ENCODE measurements at regions not wholly inside any gene's neighbourhood (a gene's known extent, or its start where the extent isn't known, plus 50 kb on each side); places are given as distances from the start of the nearest gene placed in this dataset.

DNA sequence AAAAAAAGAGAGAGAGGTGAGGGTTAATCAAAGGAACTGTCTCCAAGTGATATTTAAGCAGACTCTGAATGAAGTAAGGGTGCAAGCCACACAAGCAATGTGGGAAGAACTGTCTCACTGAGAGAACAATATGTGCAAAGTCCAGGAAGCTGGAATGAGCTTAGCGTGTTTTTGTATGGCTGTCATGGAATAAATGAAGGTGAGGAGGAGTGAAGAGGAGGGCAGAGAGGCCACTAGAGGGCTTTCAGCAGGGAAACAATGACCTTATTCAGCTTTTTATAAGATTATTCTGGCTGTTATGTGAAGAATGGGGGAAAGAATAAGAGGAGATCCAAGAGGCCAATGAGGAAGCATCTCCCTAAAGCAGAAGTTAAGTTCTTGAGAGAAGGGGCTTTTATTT, 86.9 kb upstream of the COL8A1 start:
- no peak overlapping the region for H3K27ac ChIP-seq
- H3K9me3 ChIP-seq (replicated peaks) = no peaks in the 10 kb centered on the region
- H3K4me1 ChIP-seq (replicated peaks) = peaks cover 1% of the 10 kb centered on the region
- H3K36me3 ChIP-seq = no peaks in the 10 kb centered on the region
- DNase-seq (ENCODE audit: low read depth in 1 of 2, low spot score in 2 of 2) = no peak
- H3K27me3 ChIP-seq (replicated peaks) = no peaks in the 10 kb centered on the region
- no peak overlapping the region for H3K4me3 ChIP-seq

DNA sequence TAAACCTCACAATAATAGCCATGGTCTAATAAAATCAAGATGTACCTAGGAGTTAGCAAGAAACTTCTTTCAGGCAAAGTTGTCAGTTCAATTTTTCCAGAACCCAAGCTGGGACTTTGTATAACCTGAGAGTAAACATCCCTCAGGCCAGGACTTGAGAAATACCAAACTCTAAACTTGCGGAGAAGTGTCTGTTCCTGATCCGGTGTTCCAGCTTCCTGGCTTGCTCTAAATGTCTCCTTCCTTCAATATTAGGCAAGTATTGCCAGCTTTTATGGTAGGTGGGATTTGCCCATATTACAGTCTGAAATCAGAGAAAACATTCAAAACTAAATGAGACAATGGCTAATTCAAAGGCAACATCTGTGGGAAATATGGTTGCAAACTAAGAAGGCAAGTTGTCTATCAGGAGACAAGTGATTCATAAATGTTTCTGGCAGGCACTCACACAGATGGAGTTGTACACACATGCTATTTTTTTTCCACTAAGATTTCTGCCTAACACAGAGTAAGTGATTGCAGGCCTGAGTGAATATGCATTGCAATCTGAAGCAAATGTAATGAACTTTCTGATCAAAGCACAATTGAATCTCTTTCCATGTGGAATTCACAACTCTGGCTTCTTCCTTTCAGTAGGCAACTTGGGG, 88.3 kb upstream of the COL8A1 start:
- Histone ChIP-seq H3K9me3 (replicated peaks) (no peaks in the 10 kb centered on the region), H3K27me3 (replicated peaks) (no peaks in the 10 kb centered on the region), H3K4me1 (replicated peaks) (peaks cover 14% of the 10 kb centered on the region), H3K4me3 (no peak overlapping the region), H3K36me3 (no peaks in the 10 kb centered on the region), H3K27ac (no peak overlapping the region)
- no peak for DNase-seq (ENCODE audit: low read depth in 1 of 2, low spot score in 2 of 2)

DNA sequence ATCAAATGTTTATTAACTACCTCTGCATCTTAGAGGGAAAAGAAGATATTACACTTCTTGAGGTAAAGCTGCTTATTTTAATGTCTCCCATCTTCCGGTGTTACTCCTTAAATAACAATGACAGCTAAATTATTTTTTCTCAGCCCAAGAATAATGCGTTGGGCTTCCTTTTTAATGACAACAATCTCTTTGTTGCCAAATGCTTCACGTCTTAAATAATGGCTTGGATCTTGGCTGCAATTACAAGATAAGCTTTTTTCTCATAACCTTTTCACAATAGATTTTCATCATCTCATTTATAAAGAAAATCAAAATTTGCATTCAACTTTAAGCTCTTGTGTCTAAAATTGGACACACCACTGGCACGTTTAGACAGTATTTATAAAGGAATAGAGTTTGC, 89.2 kb upstream of the COL8A1 start:
- Histone ChIP-seq H3K4me1 (replicated peaks) (peaks cover 19% of the 10 kb centered on the region), H3K9me3 (replicated peaks) (no peaks in the 10 kb centered on the region), H3K27ac (no peak overlapping the region), H3K27me3 (replicated peaks) (no peaks in the 10 kb centered on the region), H3K36me3 (no peaks in the 10 kb centered on the region), H3K4me3 (no peak overlapping the region)
- no peak for DNase-seq (ENCODE audit: low read depth in 1 of 2, low spot score in 2 of 2)

DNA sequence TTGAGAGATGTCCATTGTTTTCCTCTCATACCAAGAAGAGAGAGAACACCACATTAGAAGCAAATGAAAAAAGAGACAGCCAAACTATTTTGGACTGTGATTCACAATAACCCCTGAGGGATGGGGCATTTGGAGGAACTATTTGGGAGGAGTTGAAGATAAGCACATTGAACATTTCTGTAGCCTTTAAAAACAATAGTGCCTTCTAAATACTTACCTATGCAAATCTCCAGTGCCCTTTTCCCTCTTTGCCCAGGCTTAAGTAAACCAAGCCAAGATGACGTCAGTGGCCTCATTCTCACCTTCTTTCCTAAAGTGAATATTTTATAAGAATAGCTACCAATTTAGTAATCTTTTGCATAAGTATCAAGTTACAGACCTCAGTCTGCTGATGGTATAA, 89.7 kb upstream of the COL8A1 start:
- Histone ChIP-seq H3K27ac (no peak overlapping the region), H3K9me3 (replicated peaks) (no peaks in the 10 kb centered on the region), H3K36me3 (no peaks in the 10 kb centered on the region), H3K4me1 (replicated peaks) (peaks cover 19% of the 10 kb centered on the region), H3K4me3 (no peak overlapping the region), H3K27me3 (replicated peaks) (no peaks in the 10 kb centered on the region)
- DNase-seq (ENCODE audit: low read depth in 1 of 2, low spot score in 2 of 2) = no peak

- Histone ChIP-seq H3K27ac (peak overlapping the region; percentile 34), H3K4me1 (replicated peaks) (peaks cover 19% of the 10 kb centered on the region), H3K4me3 (no peak overlapping the region), H3K27me3 (replicated peaks) (no peaks in the 10 kb centered on the region), H3K9me3 (replicated peaks) (no peaks in the 10 kb centered on the region), H3K36me3 (no peaks in the 10 kb centered on the region)
- peak in 1 of 2 experiments; percentile 48 for DNase-seq (ENCODE audit: low read depth in 1 of 2, low spot score in 2 of 2)
Observed at GRCh38 chr3:99545941-99546580, 92.3 kb upstream of the COL8A1 start.

DNA sequence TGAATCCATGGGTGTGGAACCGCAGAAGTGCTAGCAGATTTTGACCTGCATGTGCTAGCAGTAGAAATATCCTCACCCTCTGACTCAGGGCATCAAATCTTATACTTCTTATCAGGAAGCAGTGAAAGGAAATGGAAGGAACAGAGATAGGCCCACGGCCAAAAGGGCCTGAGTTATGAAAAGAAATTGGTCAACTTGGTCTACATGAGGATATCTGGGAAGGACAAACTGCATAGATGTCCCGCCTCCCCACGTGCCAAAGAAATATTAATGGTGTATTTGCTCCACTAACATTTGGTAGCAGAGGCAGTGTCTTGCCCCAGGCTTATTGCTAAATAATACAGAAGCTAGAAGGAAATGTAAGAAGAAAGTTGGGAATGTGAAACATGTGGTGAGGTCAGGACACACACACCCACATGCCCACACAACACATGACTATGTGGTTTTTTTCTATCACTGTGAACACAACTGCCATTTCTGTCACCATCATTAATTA, 93.6 kb upstream of the COL8A1 start:
- no peak for DNase-seq (ENCODE audit: low read depth in 1 of 2, low spot score in 2 of 2)
- H3K4me3 ChIP-seq = no peak overlapping the region
- H3K27ac ChIP-seq = no peak overlapping the region
- H3K9me3 ChIP-seq (replicated peaks) = no peaks in the 10 kb centered on the region; the same call in 1 of the 2 replicates
- no peaks in the 10 kb centered on the region for H3K36me3 ChIP-seq
- peaks cover 19% of the 10 kb centered on the region for H3K4me1 ChIP-seq (replicated peaks)
- H3K27me3 ChIP-seq (replicated peaks) = no peaks in the 10 kb centered on the region

GRCh38 chr3:99543796-99544195, 94.6 kb upstream of the COL8A1 start:
- Histone ChIP-seq H3K4me3 (no peak overlapping the region), H3K27ac (no peak overlapping the region), H3K27me3 (replicated peaks) (no peaks in the 10 kb centered on the region), H3K4me1 (replicated peaks) (peaks cover 19% of the 10 kb centered on the region), H3K36me3 (no peaks in the 10 kb centered on the region), H3K9me3 (replicated peaks) (no peaks in the 10 kb centered on the region; the same call in 1 of the 2 replicates)
- DNase-seq (ENCODE audit: low read depth in 1 of 2, low spot score in 2 of 2) = no peak

GRCh38 chr3:99542767-99543518, 95.5 kb upstream of the COL8A1 start:
- Histone ChIP-seq H3K9me3 (replicated peaks) (no peaks in the 10 kb centered on the region; the same call in 1 of the 2 replicates), H3K36me3 (no peaks in the 10 kb centered on the region), H3K4me3 (no peak overlapping the region), H3K4me1 (replicated peaks) (peaks cover 19% of the 10 kb centered on the region), H3K27ac (no peak overlapping the region), H3K27me3 (replicated peaks) (no peaks in the 10 kb centered on the region)
- no peak for DNase-seq (ENCODE audit: low read depth in 1 of 2, low spot score in 2 of 2)

- Histone ChIP-seq H3K4me1 (replicated peaks) (peaks cover 14% of the 10 kb centered on the region), H3K9me3 (replicated peaks) (no peaks in the 10 kb centered on the region; the same call in 1 of the 2 replicates), H3K4me3 (no peak overlapping the region), H3K27me3 (replicated peaks) (no peaks in the 10 kb centered on the region), H3K36me3 (no peaks in the 10 kb centered on the region), H3K27ac (no peak overlapping the region)
- DNase-seq (ENCODE audit: low read depth in 1 of 2, low spot score in 2 of 2) = no peak
Observed at GRCh38 chr3:99541181-99541580, 97.2 kb upstream of the COL8A1 start.

DNA sequence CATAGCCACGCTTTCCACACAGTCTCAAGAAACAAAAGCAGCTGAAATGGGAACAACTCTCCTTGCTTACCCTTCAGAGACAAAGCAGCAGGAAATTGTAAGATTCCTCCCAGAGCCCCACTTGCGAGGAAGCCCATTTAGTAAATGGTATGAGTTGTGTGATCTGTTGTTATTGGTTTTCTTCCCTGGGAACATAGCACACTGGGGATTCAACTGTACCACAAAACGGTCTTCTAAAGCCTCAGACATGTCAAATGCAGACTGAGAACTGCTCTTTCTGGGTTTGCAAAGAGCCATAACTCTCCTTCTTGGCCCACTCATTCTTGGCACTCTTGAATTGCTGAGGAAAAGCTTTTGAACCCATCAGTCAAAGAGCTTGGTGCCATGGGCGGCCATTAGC, 101.0 kb upstream of the COL8A1 start:
- Histone ChIP-seq H3K4me1 (replicated peaks) (peaks cover 12% of the 10 kb centered on the region), H3K27ac (no peak overlapping the region), H3K9me3 (replicated peaks) (no peaks in the 10 kb centered on the region; the same call in 1 of the 2 replicates), H3K27me3 (replicated peaks) (no peaks in the 10 kb centered on the region), H3K4me3 (no peak overlapping the region), H3K36me3 (no peaks in the 10 kb centered on the region)
- no peak for DNase-seq (ENCODE audit: low read depth in 1 of 2, low spot score in 2 of 2)

DNA sequence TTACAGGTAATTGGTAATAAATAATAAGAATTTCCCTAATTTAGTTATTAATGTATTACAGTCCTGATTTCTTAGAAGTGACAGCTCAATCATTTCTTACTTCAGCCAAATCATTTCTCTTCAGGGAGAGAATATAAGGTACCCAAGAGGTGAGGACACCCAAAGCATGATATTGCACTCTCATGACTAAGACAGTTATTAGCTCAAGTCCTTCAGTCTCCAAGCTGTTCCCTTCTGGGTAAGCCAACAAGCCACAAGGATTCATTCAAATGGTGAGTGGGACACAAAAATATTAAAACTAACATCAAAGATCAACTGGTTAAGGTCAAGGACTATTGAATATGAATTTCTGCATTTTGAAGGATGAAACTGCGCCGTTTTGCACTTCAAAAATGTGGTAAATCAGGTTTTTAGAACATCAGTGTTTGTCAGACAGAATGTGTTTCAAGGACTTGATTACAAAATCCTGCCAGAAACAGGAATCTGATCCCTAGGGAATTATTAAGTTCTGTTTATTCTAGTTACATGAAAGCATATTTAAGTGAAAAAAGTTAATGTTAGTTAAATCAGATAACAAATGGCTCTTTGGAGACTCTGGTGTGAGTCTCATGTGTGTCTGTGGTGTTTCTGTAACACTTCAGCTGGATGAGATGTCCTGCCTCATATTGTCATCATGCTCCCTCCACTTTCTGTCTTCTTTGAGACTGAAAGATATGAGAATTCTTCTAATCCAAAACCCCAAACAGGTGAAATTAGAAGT, 101.7 kb upstream of the COL8A1 start:
- Histone ChIP-seq H3K27me3 (replicated peaks) (no peaks in the 10 kb centered on the region), H3K4me1 (replicated peaks) (peaks cover 12% of the 10 kb centered on the region), H3K9me3 (replicated peaks) (no peaks in the 10 kb centered on the region; the same call in 1 of the 2 replicates), H3K36me3 (no peaks in the 10 kb centered on the region), H3K4me3 (no peak overlapping the region), H3K27ac (no peak overlapping the region)
- DNase-seq (ENCODE audit: low read depth in 1 of 2, low spot score in 2 of 2) = no peak

DNA sequence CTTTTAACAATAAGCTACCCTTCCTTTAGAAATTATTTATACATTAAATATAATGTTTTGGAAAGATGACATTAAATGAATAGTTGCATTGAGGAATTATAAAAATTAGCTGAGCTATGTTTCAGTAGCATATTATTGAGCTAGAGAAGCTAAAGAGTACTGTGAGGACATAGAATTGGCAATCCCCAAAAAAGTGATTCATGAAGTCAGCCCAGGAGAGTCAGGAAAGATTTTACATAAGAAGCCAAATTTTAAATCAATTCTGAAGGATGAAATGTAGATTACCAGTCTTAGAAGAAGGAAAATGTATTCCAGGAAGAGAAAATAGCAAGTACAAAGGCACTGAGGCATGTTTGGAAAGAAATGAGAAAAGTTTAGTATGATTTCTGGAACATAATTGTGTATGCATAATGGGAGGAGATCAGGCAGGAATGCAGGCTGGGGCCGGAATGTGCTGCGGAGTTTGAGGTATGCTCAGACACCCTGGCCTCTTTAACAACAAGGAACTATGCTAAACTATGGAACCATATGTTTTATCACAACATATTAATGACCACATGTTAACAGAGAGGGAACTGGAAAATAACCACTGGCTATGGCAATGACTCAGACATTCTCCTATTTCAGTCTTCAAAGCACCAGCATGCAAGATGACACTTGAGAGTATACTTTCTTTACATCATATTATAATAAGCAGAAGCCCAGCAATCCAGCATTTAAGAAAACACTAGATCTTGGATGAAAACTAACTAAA, 103.3 kb upstream of the COL8A1 start:
- H3K9me3 ChIP-seq (replicated peaks) = no peaks in the 10 kb centered on the region; the same call in 1 of the 2 replicates
- H3K4me3 ChIP-seq = no peak overlapping the region
- H3K36me3 ChIP-seq = no peaks in the 10 kb centered on the region
- peak; percentile 32 to 43 for DNase-seq (ENCODE audit: low read depth in 1 of 2, low spot score in 2 of 2)
- no peak overlapping the region for H3K27ac ChIP-seq
- no peaks in the 10 kb centered on the region for H3K27me3 ChIP-seq (replicated peaks)
- H3K4me1 ChIP-seq (replicated peaks) = peaks cover 12% of the 10 kb centered on the region

- H3K36me3 ChIP-seq = no peaks in the 10 kb centered on the region
- peaks cover 20% of the 10 kb centered on the region for H3K4me1 ChIP-seq (replicated peaks)
- H3K27ac ChIP-seq = no peak overlapping the region
- H3K9me3 ChIP-seq (replicated peaks) = no peaks in the 10 kb centered on the region
- no peaks in the 10 kb centered on the region for H3K27me3 ChIP-seq (replicated peaks)
- H3K4me3 ChIP-seq = no peak overlapping the region
- peak; percentile 45 to 62 for DNase-seq (ENCODE audit: low read depth in 1 of 2, low spot score in 2 of 2)
Observed at GRCh38 chr3:99532246-99532645, 106.1 kb upstream of the COL8A1 start.

Data from SJSA1 (cell line).